Naive thymus-derived CD4-positive, alpha-beta T cell (primary cell): ENCODE measurements at regions not wholly inside any gene's neighbourhood (a gene's known extent, or its start where the extent isn't known, plus 50 kb on each side); places are given as distances from the start of the nearest gene placed in this dataset.

ENCODE experiments used
- ATAC-seq: fragments of 150-1000 bp; cut with Tn5 transposase; 2 replicates; pipeline ENCODE4 v1.10.0; 2021; ENCODE audit warnings: mild to moderate bottlenecking, moderate library complexity
- CTCF ChIA-PET: fragments of 350-600 bp; sonication (Branson Sonifier 250); formaldehyde crosslinking; loops from one replicate; lab custom pipeline; 2021; ENCODE audit warnings: antibody characterized with exemption; lab: Charles Lee
- POLR2A ChIA-PET: fragments of 350-600 bp; sonication (Branson Sonifier 250); formaldehyde crosslinking; loops from one replicate; lab custom pipeline; 2021; ENCODE audit warnings: antibody characterized with exemption, inconsistent platforms; lab: Charles Lee
- DNase-seq, 9 donors: peaks; one replicate each; pipeline versions ENCODE4 v3.0.0 to v3.0.0-alpha.2; 2020 to 2022; ENCODE audit warnings: mixed read lengths in 1 of 9
- H3K27ac ChIP-seq: one replicate; pipeline ENCODE4 v1.7.0; 2013; ENCODE audit warnings: mild to moderate bottlenecking, low read depth, low read length, moderate library complexity
- H3K27me3 ChIP-seq, 2 donors: one replicate each; pipeline ENCODE4 v1.7.0; 2013; ENCODE audit warnings: low read length in 2 of 2, mild to moderate bottlenecking in 2 of 2, moderate library complexity in 2 of 2; ENCODE audit not compliant: control insufficient read depth in 2 of 2, insufficient read depth in 2 of 2
- H3K36me3 ChIP-seq, 3 experiments: 1 replicate in 2 of 3; 2 replicates in 1 of 3; pipeline ENCODE4 v1.7.0; 2013; ENCODE audit warnings: low read length in 3 of 3, mild to moderate bottlenecking in 3 of 3, moderate library complexity in 1 of 3; ENCODE audit not compliant: insufficient read depth in 3 of 3, control insufficient read depth in 2 of 3
- H3K4me1 ChIP-seq, 2 donors: one replicate each; pipeline ENCODE4 v1.7.0; 2013; ENCODE audit warnings: low read length in 2 of 2, mild to moderate bottlenecking in 2 of 2, moderate library complexity in 1 of 2; ENCODE audit not compliant: control insufficient read depth in 2 of 2, insufficient read depth in 2 of 2
- H3K4me3 ChIP-seq: 2 replicates; pipeline ENCODE4 v1.7.0; 2013; ENCODE audit warnings: mild to moderate bottlenecking, low read length
- H3K9me3 ChIP-seq, 3 experiments: 1 replicate in 2 of 3; 2 replicates in 1 of 3; pipeline ENCODE4 v1.7.0; 2013; ENCODE audit warnings: low read length in 3 of 3; ENCODE audit not compliant: control insufficient read depth in 2 of 3
- H3K27ac Mint-ChIP-seq, 9 donors: one replicate each; pipeline ENCODE4 v1.8.0; 2020 to 2022; ENCODE audit warnings: mixed read lengths in 9 of 9, mild to moderate bottlenecking in 8 of 9, moderate library complexity in 5 of 9, inconsistent platforms in 2 of 9
- H3K27me3 Mint-ChIP-seq, 5 donors: one replicate each; pipeline ENCODE4 v1.8.0; 2021 to 2022; ENCODE audit warnings: mixed read lengths in 5 of 5, mild to moderate bottlenecking in 1 of 5
- H3K36me3 Mint-ChIP-seq, 5 donors: one replicate each; pipeline ENCODE4 v1.8.0; 2020 to 2022; ENCODE audit warnings: mixed read lengths in 5 of 5, mild to moderate bottlenecking in 3 of 5, inconsistent platforms in 1 of 5
- H3K4me1 Mint-ChIP-seq, 7 donors: one replicate each; pipeline ENCODE4 v1.8.0; 2020 to 2022; ENCODE audit warnings: mixed read lengths in 7 of 7, mild to moderate bottlenecking in 3 of 7, inconsistent platforms in 1 of 7
- H3K4me3 Mint-ChIP-seq, 10 donors: one replicate each; pipeline ENCODE4 v1.8.0; 2020 to 2022; ENCODE audit warnings: mild to moderate bottlenecking in 10 of 10, mixed read lengths in 10 of 10, moderate library complexity in 6 of 10, inconsistent platforms in 2 of 10
- H3K9me3 Mint-ChIP-seq, 11 donors: one replicate each; pipeline ENCODE4 v1.8.0; 2020 to 2022; ENCODE audit warnings: mixed read lengths in 11 of 11, mild to moderate bottlenecking in 4 of 11, inconsistent platforms in 1 of 11, moderate library complexity in 1 of 11
- intact Hi-C, 2 donors: fragments of 100-400 bp; cut with micrococcal nuclease; formaldehyde crosslinking; loops; one replicate each; pipeline ENCODE4 v1.15.1; 2023

DNA sequence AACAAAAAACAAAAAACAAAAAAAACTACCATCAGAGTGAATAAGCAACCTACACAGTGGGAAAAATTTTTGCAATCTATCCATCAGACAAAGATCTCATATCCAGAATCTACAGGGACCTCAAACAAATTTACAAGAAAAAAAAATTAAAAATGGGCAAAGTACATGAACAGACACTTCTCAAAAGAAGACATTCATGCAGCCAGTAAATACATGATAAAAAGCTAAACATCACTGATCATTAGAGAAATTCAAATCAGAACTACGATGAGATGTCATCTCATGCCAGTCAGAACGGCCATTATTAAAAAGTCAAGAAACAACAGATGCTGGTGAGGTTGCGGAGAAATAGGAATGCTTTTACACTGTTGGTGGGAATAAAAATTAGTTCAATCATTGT, 466.5 kb upstream of the ATXN7L3B start:
- Mint-ChIP-seq H3K4me1 (no peaks in the 10 kb centered on the region), H3K4me3 (no peak overlapping the region), H3K36me3 (peaks cover 0 to 5% (median 0%) of the 10 kb centered on the region in 5 donors), H3K27me3 (no peaks in the 10 kb centered on the region), H3K27ac (no peak overlapping the region), H3K9me3 (peaks cover 0 to 42% (median 17%) of the 10 kb centered on the region in 11 donors)
- H3K4me3 ChIP-seq = no peak overlapping the region
- no peak for DNase-seq
- intact Hi-C loops = no loop called here
- no peaks in the 10 kb centered on the region for H3K27me3 ChIP-seq
- no peaks in the 10 kb centered on the region for H3K9me3 ChIP-seq
- H3K36me3 ChIP-seq = no peaks in the 10 kb centered on the region
- ATAC-seq = no peak
- no peaks in the 10 kb centered on the region for H3K4me1 ChIP-seq
- ChIA-PET POLR2A (no interaction called here), CTCF (no interaction called here)
- no peak overlapping the region for H3K27ac ChIP-seq

DNA sequence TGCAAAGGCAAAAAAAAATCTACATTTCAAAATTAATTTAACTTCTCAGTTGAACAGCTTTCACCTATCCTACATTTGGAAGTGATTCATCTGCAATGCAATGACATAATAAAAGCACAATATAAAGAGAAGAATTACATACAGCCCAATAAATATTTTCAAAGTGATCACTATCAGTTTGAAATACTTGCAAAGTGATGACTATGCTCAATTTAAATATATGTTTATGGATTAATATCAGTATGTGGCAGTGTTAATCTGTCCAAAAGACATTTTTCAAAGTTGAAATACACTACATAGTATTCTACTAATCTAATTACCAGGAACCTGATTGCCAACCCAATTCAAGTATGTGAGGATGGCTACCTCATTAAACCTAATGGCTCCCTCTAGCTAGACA, 460.7 kb upstream of the ATXN7L3B start:
- Histone ChIP-seq H3K27me3 (no peaks in the 10 kb centered on the region), H3K36me3 (no peaks in the 10 kb centered on the region), H3K9me3 (no peaks in the 10 kb centered on the region), H3K4me3 (no peak overlapping the region), H3K27ac (no peak overlapping the region), H3K4me1 (no peaks in the 10 kb centered on the region)
- Mint-ChIP-seq H3K4me3 (no peak overlapping the region), H3K27me3 (no peaks in the 10 kb centered on the region), H3K4me1 (no peaks in the 10 kb centered on the region), H3K36me3 (no peaks in the 10 kb centered on the region), H3K27ac (no peak overlapping the region), H3K9me3 (peaks cover 0 to 7% (median 0%) of the 10 kb centered on the region in 11 donors)
- CTCF ChIA-PET = no interaction called here
- POLR2A ChIA-PET = no interaction called here
- intact Hi-C loops = no loop called here
- no peak for ATAC-seq
- DNase-seq = no peak

DNA sequence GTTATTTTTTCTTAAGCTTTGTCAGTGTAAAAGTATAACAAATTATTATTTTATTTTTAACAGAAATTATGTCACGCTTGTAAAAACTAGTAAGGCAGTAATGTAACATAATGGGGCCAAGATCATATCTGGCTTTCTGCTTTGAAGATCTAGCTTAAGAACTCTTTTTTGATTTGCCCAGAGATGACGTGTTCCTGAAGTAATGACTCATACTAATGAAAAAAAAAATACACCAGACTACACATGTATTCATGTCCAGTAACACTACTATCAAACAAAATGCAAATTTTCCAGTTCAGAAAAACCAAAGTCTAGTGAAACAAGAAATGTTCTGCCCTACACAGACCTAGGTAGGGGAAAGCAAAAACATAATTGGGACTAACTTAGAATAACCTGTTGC, 432.2 kb upstream of the ATXN7L3B start:
- DNase-seq (no peak), ATAC-seq (no peak)
- Histone ChIP-seq H3K4me3 (no peak overlapping the region), H3K4me1 (no peaks in the 10 kb centered on the region), H3K9me3 (no peaks in the 10 kb centered on the region), H3K27me3 (no peaks in the 10 kb centered on the region), H3K36me3 (no peaks in the 10 kb centered on the region), H3K27ac (no peak overlapping the region)
- Mint-ChIP-seq H3K36me3 (no peaks in the 10 kb centered on the region), H3K9me3 (peaks cover 0 to 6% (median 0%) of the 10 kb centered on the region in 11 donors), H3K4me1 (no peaks in the 10 kb centered on the region), H3K4me3 (no peak overlapping the region), H3K27ac (no peak overlapping the region), H3K27me3 (no peaks in the 10 kb centered on the region)
- POLR2A ChIA-PET = no interaction called here
- CTCF ChIA-PET = no interaction called here
- intact Hi-C loops = no loop called here

DNA sequence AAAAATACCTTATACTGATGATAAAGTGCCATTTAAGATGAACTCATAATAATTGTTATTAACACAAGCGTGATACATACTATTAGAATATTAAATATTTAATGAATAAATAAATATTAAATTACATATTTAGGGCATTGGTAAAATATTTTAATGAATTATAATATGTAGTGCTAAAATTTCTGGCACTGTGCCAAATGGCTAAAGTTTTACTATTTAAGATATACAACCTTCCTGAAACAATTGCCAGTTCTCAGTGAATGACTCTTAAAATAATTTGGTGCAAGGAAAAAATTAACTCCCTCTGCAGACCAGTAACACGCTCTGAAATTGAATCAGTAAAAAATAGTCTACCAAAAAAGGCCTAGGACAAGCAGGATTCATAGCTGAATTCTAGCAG, 428.9 kb upstream of the ATXN7L3B start:
- H3K27me3 ChIP-seq = no peaks in the 10 kb centered on the region
- Mint-ChIP-seq H3K36me3 (no peaks in the 10 kb centered on the region), H3K27ac (no peak overlapping the region), H3K4me1 (no peaks in the 10 kb centered on the region), H3K27me3 (no peaks in the 10 kb centered on the region), H3K9me3 (peaks cover 0 to 9% (median 0%) of the 10 kb centered on the region in 11 donors), H3K4me3 (no peak overlapping the region)
- CTCF ChIA-PET = no interaction called here
- DNase-seq (no peak), ATAC-seq (no peak)
- H3K36me3 ChIP-seq = no peaks in the 10 kb centered on the region
- intact Hi-C loops = no loop called here
- no peak overlapping the region for H3K4me3 ChIP-seq
- H3K9me3 ChIP-seq = no peaks in the 10 kb centered on the region
- H3K27ac ChIP-seq = no peak overlapping the region
- POLR2A ChIA-PET = no interaction called here
- no peaks in the 10 kb centered on the region for H3K4me1 ChIP-seq

DNA sequence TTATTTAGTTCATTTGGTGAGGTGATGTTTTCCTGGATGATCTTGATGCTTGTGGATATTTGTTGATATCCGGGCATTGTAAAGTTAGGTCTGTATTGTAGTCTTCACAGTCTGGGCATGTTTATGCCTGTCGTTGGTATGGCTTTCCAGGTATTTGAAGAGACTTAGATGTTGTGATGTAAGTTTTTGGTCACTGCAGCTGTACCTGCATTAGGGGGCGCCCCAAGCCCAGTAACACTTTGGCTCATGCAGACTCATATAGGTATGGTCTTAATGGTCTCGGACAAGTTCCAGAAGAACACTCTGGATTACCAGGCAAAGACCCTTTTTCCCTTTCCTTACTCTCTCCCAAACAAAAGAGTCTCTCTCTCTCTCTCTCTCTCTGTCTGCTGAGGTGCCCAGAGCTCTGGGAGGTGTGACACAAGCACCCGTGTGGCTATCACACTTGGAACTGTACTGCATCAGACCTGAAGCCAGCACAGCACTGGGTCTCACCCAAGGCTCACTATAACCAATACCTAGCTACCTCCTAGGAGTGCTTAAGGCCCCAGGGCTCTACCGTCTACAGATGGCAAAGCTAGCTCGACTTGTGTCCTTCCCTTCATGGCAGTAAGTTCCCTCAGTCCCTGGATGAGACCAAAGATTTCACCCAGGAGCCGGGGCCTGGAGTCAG, 425.8 kb upstream of the ATXN7L3B start:
- Mint-ChIP-seq H3K4me1 (no peaks in the 10 kb centered on the region), H3K27ac (no peak overlapping the region), H3K36me3 (no peaks in the 10 kb centered on the region), H3K27me3 (no peaks in the 10 kb centered on the region), H3K9me3 (peaks cover 0 to 9% (median 0%) of the 10 kb centered on the region in 11 donors), H3K4me3 (no peak overlapping the region)
- Histone ChIP-seq H3K9me3 (no peaks in the 10 kb centered on the region), H3K27me3 (no peaks in the 10 kb centered on the region), H3K4me1 (no peaks in the 10 kb centered on the region), H3K36me3 (no peaks in the 10 kb centered on the region), H3K27ac (no peak overlapping the region), H3K4me3 (no peak overlapping the region)
- ChIA-PET CTCF (no interaction called here), POLR2A (no interaction called here)
- no peak for DNase-seq
- ATAC-seq = no peak
- intact Hi-C loops = no loop called here

DNA sequence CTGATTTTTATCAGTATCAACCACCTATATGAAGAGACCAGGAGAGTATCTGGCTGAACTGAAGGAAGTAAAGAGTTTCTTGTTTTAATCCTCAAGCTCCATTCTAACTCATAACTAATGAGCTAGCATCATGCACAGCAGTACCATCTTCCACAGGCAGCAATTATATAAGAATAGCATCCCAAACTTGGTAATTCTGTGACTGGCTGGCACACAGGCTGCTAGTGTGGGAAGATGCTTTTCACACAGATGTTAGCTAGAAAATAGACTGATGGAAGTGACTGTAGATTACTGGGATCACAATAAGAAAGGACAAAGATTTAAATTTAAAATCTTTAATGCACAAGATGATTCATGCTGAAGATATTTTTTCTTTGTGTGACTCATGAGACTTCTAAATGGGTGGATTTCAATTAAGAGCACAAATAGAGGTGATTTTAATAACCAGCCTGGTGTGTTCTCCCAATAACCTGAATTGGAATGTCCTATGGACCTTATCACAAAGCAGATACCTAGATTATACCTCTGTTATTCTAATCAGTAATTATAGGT, 417.7 kb upstream of the ATXN7L3B start:
- DNase-seq (no peak), ATAC-seq (no peak)
- ChIA-PET POLR2A (no interaction called here), CTCF (no interaction called here)
- Histone ChIP-seq H3K9me3 (no peaks in the 10 kb centered on the region), H3K36me3 (no peaks in the 10 kb centered on the region), H3K27ac (no peak overlapping the region), H3K27me3 (no peaks in the 10 kb centered on the region), H3K4me1 (no peaks in the 10 kb centered on the region), H3K4me3 (no peak overlapping the region)
- intact Hi-C loops = no loop called here
- Mint-ChIP-seq H3K36me3 (no peaks in the 10 kb centered on the region), H3K9me3 (peaks cover 0 to 3% (median 0%) of the 10 kb centered on the region in 11 donors), H3K27ac (no peak overlapping the region), H3K4me3 (no peak overlapping the region), H3K27me3 (peaks cover 0 to 1% (median 0%) of the 10 kb centered on the region in 5 donors), H3K4me1 (no peaks in the 10 kb centered on the region)

DNA sequence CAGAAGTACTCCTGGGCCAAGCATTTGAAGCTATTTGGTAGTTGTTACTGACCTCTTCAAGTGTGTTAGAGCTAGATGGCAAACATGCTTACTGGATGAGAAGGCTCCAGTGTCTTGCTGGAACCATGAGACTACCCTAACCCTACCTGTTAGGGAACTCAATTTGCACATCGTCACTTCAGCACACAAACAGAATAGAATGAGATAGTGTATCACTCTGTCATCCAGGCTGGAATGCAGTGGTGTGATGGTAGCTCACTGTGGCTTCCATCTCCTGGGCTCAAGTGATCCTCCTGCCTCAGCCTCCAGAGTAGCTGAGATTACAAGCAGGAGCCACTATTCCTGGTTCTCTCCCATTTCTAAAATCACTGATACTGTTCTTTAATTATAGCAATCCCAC, 417.0 kb upstream of the ATXN7L3B start:
- no peaks in the 10 kb centered on the region for H3K9me3 ChIP-seq
- no peaks in the 10 kb centered on the region for H3K36me3 ChIP-seq
- ChIA-PET POLR2A (no interaction called here), CTCF (no interaction called here)
- Mint-ChIP-seq H3K27me3 (peaks cover 0 to 1% (median 0%) of the 10 kb centered on the region in 5 donors), H3K36me3 (no peaks in the 10 kb centered on the region), H3K4me1 (no peaks in the 10 kb centered on the region), H3K4me3 (no peak overlapping the region), H3K9me3 (peaks cover 0 to 3% (median 0%) of the 10 kb centered on the region in 11 donors), H3K27ac (no peak overlapping the region)
- no peak overlapping the region for H3K27ac ChIP-seq
- no peaks in the 10 kb centered on the region for H3K27me3 ChIP-seq
- H3K4me3 ChIP-seq = no peak overlapping the region
- ATAC-seq = no peak
- H3K4me1 ChIP-seq = no peaks in the 10 kb centered on the region
- intact Hi-C loops = no loop called here
- DNase-seq = no peak
